ENCODE measurements at regions not wholly inside any gene's neighbourhood (a gene's known extent, or its start where the extent isn't known, plus 50 kb on each side); places are given as distances from the start of the nearest gene placed in this dataset.

- Histone ChIP-seq H2AFZ (no peak overlapping the region), H3K79me2 (ENCODE audit: low read depth) (no peaks in the 10 kb centered on the region), H3K4me2 (no peak overlapping the region), H3K27me3 (ENCODE audit: insufficient read depth, low read depth) (no peaks in the 10 kb centered on the region), H3K36me3 (ENCODE audit: low read depth) (no peaks in the 10 kb centered on the region), H3K27ac (no peak overlapping the region), H3K9me3 (ENCODE audit: insufficient read depth, low read depth) (no peaks in the 10 kb centered on the region), H3K4me3 (no peak overlapping the region), H3K9me2 (ENCODE audit: insufficient read depth) (no peaks in the 10 kb centered on the region), H3F3A (ENCODE audit: insufficient read depth, low read depth) (no peaks in the 10 kb centered on the region), H4K20me1 (ENCODE audit: insufficient read depth) (no peaks in the 10 kb centered on the region), H3K4me1 (replicated peaks; ENCODE audit: insufficient read depth) (no peaks in the 10 kb centered on the region)
- TF ChIP-seq CTCF (conservative IDR thresholded peaks at IDR 0.05), result no peak
- no peak for TF ChIP-seq EZH2 (IDR thresholded peaks at IDR 0.05; ENCODE audit: low read depth)
- DNase-seq, result no peak
- ChIA-PET CTCF (no interaction called here), POLR2A (ENCODE audit: unreplicated experiment) (no interaction called here)
- no TSS peak for BruUV-seq (replicated peaks)
- intact Hi-C loops (cut with micrococcal nuclease; ENCODE audit: unreplicated experiment), result no loop called here
These were observed 429.9 kb downstream of the MTX2 start for GRCh38 chr2:176699098-176699497.

- no peaks in the 10 kb centered on the region for H3K9me2 ChIP-seq (ENCODE audit: insufficient read depth)
- no peaks in the 10 kb centered on the region for H3K27me3 ChIP-seq (ENCODE audit: insufficient read depth, low read depth)
- no peak overlapping the region for H2AFZ ChIP-seq
- intact Hi-C loops (cut with micrococcal nuclease; ENCODE audit: unreplicated experiment), result no loop called here
- BruUV-seq (replicated peaks), result no TSS peak
- H4K20me1 ChIP-seq (ENCODE audit: insufficient read depth), result no peaks in the 10 kb centered on the region
- no peak for DNase-seq
- ChIA-PET POLR2A (ENCODE audit: unreplicated experiment) (no interaction called here), CTCF (no interaction called here)
- no peaks in the 10 kb centered on the region for H3K9me3 ChIP-seq (ENCODE audit: insufficient read depth, low read depth)
- no peaks in the 10 kb centered on the region for H3K4me1 ChIP-seq (replicated peaks; ENCODE audit: insufficient read depth)
- no peaks in the 10 kb centered on the region for H3K79me2 ChIP-seq (ENCODE audit: low read depth)
- H3K4me3 ChIP-seq, result no peak overlapping the region
- no peak overlapping the region for H3K27ac ChIP-seq
- H3K36me3 ChIP-seq (ENCODE audit: low read depth), result no peaks in the 10 kb centered on the region
- no peaks in the 10 kb centered on the region for H3F3A ChIP-seq (ENCODE audit: insufficient read depth, low read depth)
- H3K4me2 ChIP-seq, result no peak overlapping the region
- TF ChIP-seq EZH2 (IDR thresholded peaks at IDR 0.05; ENCODE audit: low read depth), result no peak
- no peak for TF ChIP-seq CTCF (conservative IDR thresholded peaks at IDR 0.05)
These were observed 430.4 kb downstream of the MTX2 start for GRCh38 chr2:176699644-176700043.

- Histone ChIP-seq H4K20me1 (ENCODE audit: insufficient read depth) (no peaks in the 10 kb centered on the region), H3K9me2 (ENCODE audit: insufficient read depth) (no peaks in the 10 kb centered on the region), H3F3A (ENCODE audit: insufficient read depth, low read depth) (no peaks in the 10 kb centered on the region), H3K79me2 (ENCODE audit: low read depth) (no peaks in the 10 kb centered on the region), H3K27ac (no peak overlapping the region), H3K4me3 (no peak overlapping the region), H2AFZ (no peak overlapping the region), H3K36me3 (ENCODE audit: low read depth) (no peaks in the 10 kb centered on the region), H3K27me3 (ENCODE audit: insufficient read depth, low read depth) (no peaks in the 10 kb centered on the region), H3K4me2 (no peak overlapping the region), H3K4me1 (replicated peaks; ENCODE audit: insufficient read depth) (no peaks in the 10 kb centered on the region), H3K9me3 (ENCODE audit: insufficient read depth, low read depth) (no peaks in the 10 kb centered on the region)
- no peak for DNase-seq
- BruUV-seq (replicated peaks), result no TSS peak
- intact Hi-C loops (cut with micrococcal nuclease; ENCODE audit: unreplicated experiment), result no loop called here
- no peak for TF ChIP-seq EZH2 (IDR thresholded peaks at IDR 0.05; ENCODE audit: low read depth)
- TF ChIP-seq CTCF (conservative IDR thresholded peaks at IDR 0.05), result no peak
- ChIA-PET CTCF (no interaction called here), POLR2A (ENCODE audit: unreplicated experiment) (no interaction called here)
These were observed 432.9 kb downstream of the MTX2 start for GRCh38 chr2:176702131-176702530.

Data from PC-9 (cell line).